Fibroblast of lung (primary cell): ENCODE measurements at regions not wholly inside any gene's neighbourhood (a gene's known extent, or its start where the extent isn't known, plus 50 kb on each side); places are given as distances from the start of the nearest gene placed in this dataset.
"Not testable (repeated sequence)": the region's sequence is repeated elsewhere in the genome, so short reads cannot be mapped to it uniquely, and the experiment has no call there.

ENCODE experiments used
- DNase-seq, 2 donors: peaks; one replicate each; pipeline versions ENCODE4 v3.0.0 to v3.0.0-alpha.2; 2010; ENCODE audit warnings: low read depth in 2 of 2
- H2AFZ ChIP-seq: 2 replicates; pipeline ENCODE4 v1.5.1; 2012; ENCODE audit warnings: low read length, control low read depth, inconsistent platforms
- H3K27ac ChIP-seq: 2 replicates; pipeline ENCODE4 v1.5.1; 2011; ENCODE audit warnings: low read length, control low read depth; ENCODE audit not compliant: insufficient read depth
- H3K27me3 ChIP-seq: 2 replicates; pipeline ENCODE4 v1.5.1; 2011; ENCODE audit warnings: mild to moderate bottlenecking, low read length; ENCODE audit not compliant: control insufficient read depth, insufficient read depth
- H3K36me3 ChIP-seq: 2 replicates; pipeline ENCODE4 v1.5.1; 2011; ENCODE audit warnings: low read length; ENCODE audit not compliant: control insufficient read depth, insufficient read depth
- H3K4me1 ChIP-seq: 2 replicates; pipeline ENCODE4 v1.5.1; 2011; ENCODE audit warnings: low read length; ENCODE audit not compliant: control insufficient read depth, insufficient read depth; ENCODE audit errors: extremely low read depth
- H3K4me2 ChIP-seq: 2 replicates; pipeline ENCODE4 v1.5.1; 2011; ENCODE audit warnings: low read length, control low read depth; ENCODE audit not compliant: insufficient read depth; ENCODE audit errors: extremely low read depth
- H3K4me3 ChIP-seq, 4 experiments: fragments of 200-600 bp in 1 of 4; sonication (generic) in 1 of 4; replicated peaks in 1 of 4; 2 replicates each; pipeline ENCODE4 v1.5.1; 2011 to 2016; ENCODE audit warnings: low read length in 4 of 4, low read depth in 3 of 4, mild to moderate bottlenecking in 3 of 4, control low read depth in 2 of 4, inconsistent platforms in 1 of 4, mixed read lengths in 1 of 4; ENCODE audit not compliant: insufficient read depth in 1 of 4; ENCODE audit errors: control extremely low read depth in 1 of 4
- H3K79me2 ChIP-seq: 2 replicates; pipeline ENCODE4 v1.5.1; 2012; ENCODE audit warnings: mild to moderate bottlenecking, low read length, inconsistent platforms; ENCODE audit not compliant: control insufficient read depth, insufficient read depth
- H3K9ac ChIP-seq: 2 replicates; pipeline ENCODE4 v1.5.1; 2011; ENCODE audit warnings: mild to moderate bottlenecking, low read length, control low read depth; ENCODE audit not compliant: insufficient read depth
- H3K9me3 ChIP-seq: 2 replicates; pipeline ENCODE4 v1.5.1; 2012; ENCODE audit warnings: low read depth, low read length; ENCODE audit not compliant: control insufficient read depth, insufficient read depth
- H4K20me1 ChIP-seq: 2 replicates; pipeline ENCODE4 v1.5.1; 2011; ENCODE audit warnings: low read length; ENCODE audit not compliant: control insufficient read depth, insufficient read depth; ENCODE audit errors: extremely low read depth
- CTCF ChIP-seq, 2 donors: IDR thresholded peaks in 1 of 2; conservative IDR thresholded peaks in 1 of 2; 1 replicate in 1 of 2; 2 replicates in 1 of 2; pipeline ENCODE4 v1.5.1; 2011 to 2012; ENCODE audit warnings: low read length in 2 of 2, control low read depth in 1 of 2, inconsistent platforms in 1 of 2, low read depth in 1 of 2, mild to moderate bottlenecking in 1 of 2
- EZH2 ChIP-seq: IDR thresholded peaks from 2 replicates; pipeline ENCODE4 v1.5.1; 2012; ENCODE audit warnings: low read length, control low read depth, mild to moderate bottlenecking; ENCODE audit errors: missing control alignments

- no peak overlapping the region for H3K9ac ChIP-seq
- no peak overlapping the region for H3K27ac ChIP-seq
- H3K36me3 ChIP-seq, result no peaks in the 10 kb centered on the region
- H3K4me1 ChIP-seq, result no peaks in the 10 kb centered on the region
- no peak for TF ChIP-seq EZH2
- TF ChIP-seq CTCF (conservative IDR thresholded peaks at IDR 0.05 in 1 of 2, IDR thresholded peaks at IDR 0.05 in 1 of 2; ENCODE audit: low read depth in 1 of 2, low read length in 2 of 2), result no peak
- H2AFZ ChIP-seq, result no peak overlapping the region
- no peaks in the 10 kb centered on the region for H3K9me3 ChIP-seq
- DNase-seq, result no peak
- no peak overlapping the region for H3K4me3 ChIP-seq
- no peaks in the 10 kb centered on the region for H4K20me1 ChIP-seq
- H3K79me2 ChIP-seq, result no peaks in the 10 kb centered on the region
- no peak overlapping the region for H3K4me2 ChIP-seq
- no peaks in the 10 kb centered on the region for H3K27me3 ChIP-seq
Observed at GRCh38 chr6:48377115-48377514, 266.1 kb upstream of the PTCHD4 start.

- H4K20me1 ChIP-seq, H3K27me3 ChIP-seq, H3K36me3 ChIP-seq, H3K4me1 ChIP-seq, H3K4me2 ChIP-seq, H3K79me2 ChIP-seq, H3K9ac ChIP-seq, H3K27ac ChIP-seq, H3K4me3 ChIP-seq, H3K9me3 ChIP-seq, DNase-seq, H2AFZ ChIP-seq: not testable (repeated sequence)
Observed at GRCh38 chr6:48371226-48371625, 260.2 kb upstream of the PTCHD4 start.

GRCh38 chr6:48369100-48369499 is 258.1 kb upstream of the PTCHD4 start:
- Histone ChIP-seq H3K9ac (no peak overlapping the region), H3K4me1 (no peaks in the 10 kb centered on the region), H3K79me2 (no peaks in the 10 kb centered on the region), H3K9me3 (no peaks in the 10 kb centered on the region), H3K36me3 (no peaks in the 10 kb centered on the region), H3K27me3 (no peaks in the 10 kb centered on the region), H3K27ac (no peak overlapping the region), H3K4me3 (no peak overlapping the region), H4K20me1 (no peaks in the 10 kb centered on the region), H2AFZ (no peak overlapping the region), H3K4me2 (no peak overlapping the region)
- TF ChIP-seq CTCF (conservative IDR thresholded peaks at IDR 0.05 in 1 of 2, IDR thresholded peaks at IDR 0.05 in 1 of 2; ENCODE audit: low read depth in 1 of 2, low read length in 2 of 2) (no peak), EZH2 (no peak)
- no peak for DNase-seq
